Activated CD4-positive, alpha-beta T cell treated with anti-CD3 and anti-CD28 coated beads, Interleukin-2, amount 10 ng/mL, durations not matched to agents 24 days and 14 days (primary cell): ENCODE measurements at regions not wholly inside any gene's neighbourhood (a gene's known extent, or its start where the extent isn't known, plus 50 kb on each side); places are given as distances from the start of the nearest gene placed in this dataset.
"Not testable (repeated sequence)": the region's sequence is repeated elsewhere in the genome, so short reads cannot be mapped to it uniquely, and the experiment has no call there.

Experiments
- DNase-seq: peaks from one replicate; pipeline ENCODE4 v3.0.0; 2022
- H3K27ac Mint-ChIP-seq: one replicate; pipeline ENCODE4 v1.8.0; 2022; ENCODE audit warnings: mild to moderate bottlenecking, mixed read lengths
- H3K27me3 Mint-ChIP-seq: one replicate; pipeline ENCODE4 v1.8.0; 2022; ENCODE audit warnings: mixed read lengths
- H3K36me3 Mint-ChIP-seq: one replicate; pipeline ENCODE4 v1.8.0; 2022; ENCODE audit warnings: low read depth, mild to moderate bottlenecking, mixed read lengths
- H3K4me1 Mint-ChIP-seq: one replicate; pipeline ENCODE4 v1.8.0; 2021; ENCODE audit warnings: mixed read lengths
- H3K4me3 Mint-ChIP-seq: one replicate; pipeline ENCODE4 v1.8.0; 2022; ENCODE audit warnings: mild to moderate bottlenecking, moderate library complexity, mixed read lengths
- H3K9me3 Mint-ChIP-seq: one replicate; pipeline ENCODE4 v1.8.0; 2021; ENCODE audit warnings: mixed read lengths
- intact Hi-C: fragments of 100-400 bp; cut with micrococcal nuclease; formaldehyde crosslinking; loops from one replicate; pipeline ENCODE4 v1.15.1; 2023

- Mint-ChIP-seq H3K36me3 (no peaks in the 10 kb centered on the region), H3K27ac (no peak overlapping the region), H3K9me3 (peaks cover 10% of the 10 kb centered on the region), H3K4me3 (no peak overlapping the region), H3K27me3 (no peaks in the 10 kb centered on the region), H3K4me1 (no peaks in the 10 kb centered on the region)
- intact Hi-C loops, result no loop called here
- DNase-seq, result no peak
Observed at GRCh38 chr13:22980936-22981335, 199.8 kb upstream of the SGCG start.

GRCh38 chr13:22993148-22993547 is 187.6 kb upstream of the SGCG start:
- Mint-ChIP-seq H3K27me3 (no peaks in the 10 kb centered on the region), H3K4me3 (no peak overlapping the region), H3K4me1 (no peaks in the 10 kb centered on the region), H3K9me3 (no peaks in the 10 kb centered on the region), H3K27ac (no peak overlapping the region), H3K36me3 (no peaks in the 10 kb centered on the region)
- intact Hi-C loops, result no loop called here
- DNase-seq, result no peak

GRCh38 chr13:23003446-23003845 is 177.3 kb upstream of the SGCG start:
- DNase-seq, result no peak
- H3K4me3 Mint-ChIP-seq, result no peak overlapping the region
- H3K27me3 Mint-ChIP-seq, result no peaks in the 10 kb centered on the region
- H3K4me1 Mint-ChIP-seq, result no peaks in the 10 kb centered on the region
- H3K36me3 Mint-ChIP-seq, result no peaks in the 10 kb centered on the region
- peaks cover 8% of the 10 kb centered on the region for H3K9me3 Mint-ChIP-seq
- no peak overlapping the region for H3K27ac Mint-ChIP-seq
- intact Hi-C loops, result no loop called here

- Mint-ChIP-seq H3K4me3 (no peak overlapping the region), H3K27me3 (no peaks in the 10 kb centered on the region), H3K9me3 (peaks cover 4% of the 10 kb centered on the region), H3K36me3 (no peaks in the 10 kb centered on the region), H3K4me1 (no peaks in the 10 kb centered on the region), H3K27ac (no peak overlapping the region)
- intact Hi-C loops, result no loop called here
- no peak for DNase-seq
Observed at GRCh38 chr13:23007426-23007825, 173.4 kb upstream of the SGCG start.

- Mint-ChIP-seq H3K9me3 (no peaks in the 10 kb centered on the region), H3K4me3 (no peak overlapping the region), H3K4me1 (no peaks in the 10 kb centered on the region), H3K36me3 (no peaks in the 10 kb centered on the region), H3K27me3 (no peaks in the 10 kb centered on the region), H3K27ac (no peak overlapping the region)
- DNase-seq, result no peak
- intact Hi-C loops, result no loop called here
Observed at GRCh38 chr13:23018143-23018542, 162.6 kb upstream of the SGCG start.

GRCh38 chr13:23020246-23020843 is 160.4 kb upstream of the SGCG start:
- H3K4me1 Mint-ChIP-seq, result no peaks in the 10 kb centered on the region
- intact Hi-C loops, result no loop called here
- peak; percentile 76 for DNase-seq
- H3K27ac Mint-ChIP-seq, result no peak overlapping the region
- no peaks in the 10 kb centered on the region for H3K9me3 Mint-ChIP-seq
- H3K4me3 Mint-ChIP-seq, result no peak overlapping the region
- no peaks in the 10 kb centered on the region for H3K36me3 Mint-ChIP-seq
- H3K27me3 Mint-ChIP-seq, result no peaks in the 10 kb centered on the region

- no peaks in the 10 kb centered on the region for H3K9me3 Mint-ChIP-seq
- intact Hi-C loops, result no loop called here
- no peaks in the 10 kb centered on the region for H3K27me3 Mint-ChIP-seq
- H3K4me3 Mint-ChIP-seq, result no peak overlapping the region
- peaks cover 2% of the 10 kb centered on the region for H3K4me1 Mint-ChIP-seq
- no peak overlapping the region for H3K27ac Mint-ChIP-seq
- no peaks in the 10 kb centered on the region for H3K36me3 Mint-ChIP-seq
- DNase-seq, result no peak
Observed at GRCh38 chr13:23021906-23022305, 158.9 kb upstream of the SGCG start.

GRCh38 chr13:23022704-23023103 is 158.1 kb upstream of the SGCG start:
- Mint-ChIP-seq H3K27ac (no peak overlapping the region), H3K4me3 (no peak overlapping the region), H3K27me3 (no peaks in the 10 kb centered on the region), H3K4me1 (peaks cover 2% of the 10 kb centered on the region), H3K9me3 (no peaks in the 10 kb centered on the region), H3K36me3 (no peaks in the 10 kb centered on the region)
- no peak for DNase-seq
- intact Hi-C loops, result no loop called here

GRCh38 chr13:23025864-23026608 is 154.7 kb upstream of the SGCG start:
- DNase-seq, result no peak
- H3K27ac Mint-ChIP-seq, result no peak overlapping the region
- intact Hi-C loops, result no loop called here
- H3K9me3 Mint-ChIP-seq, result no peaks in the 10 kb centered on the region
- H3K4me3 Mint-ChIP-seq, result no peak overlapping the region
- no peaks in the 10 kb centered on the region for H3K27me3 Mint-ChIP-seq
- no peaks in the 10 kb centered on the region for H3K36me3 Mint-ChIP-seq
- H3K4me1 Mint-ChIP-seq, result peaks cover 2% of the 10 kb centered on the region

- H3K9me3 Mint-ChIP-seq, result no peaks in the 10 kb centered on the region
- intact Hi-C loops, result no loop called here
- no peak overlapping the region for H3K4me3 Mint-ChIP-seq
- no peaks in the 10 kb centered on the region for H3K27me3 Mint-ChIP-seq
- DNase-seq, result no peak
- H3K4me1 Mint-ChIP-seq, result no peaks in the 10 kb centered on the region
- no peak overlapping the region for H3K27ac Mint-ChIP-seq
- no peaks in the 10 kb centered on the region for H3K36me3 Mint-ChIP-seq
Observed at GRCh38 chr13:23039266-23039935, 141.4 kb upstream of the SGCG start.

- no peak overlapping the region for H3K4me3 Mint-ChIP-seq
- no peaks in the 10 kb centered on the region for H3K9me3 Mint-ChIP-seq
- no peaks in the 10 kb centered on the region for H3K27me3 Mint-ChIP-seq
- intact Hi-C loops, result no loop called here
- no peaks in the 10 kb centered on the region for H3K4me1 Mint-ChIP-seq
- H3K36me3 Mint-ChIP-seq, result no peaks in the 10 kb centered on the region
- no peak overlapping the region for H3K27ac Mint-ChIP-seq
- DNase-seq, result no peak
Observed at GRCh38 chr13:23042181-23042580, 138.6 kb upstream of the SGCG start.

GRCh38 chr13:23044906-23045305 is 135.9 kb upstream of the SGCG start:
- intact Hi-C loops, result no loop called here
- Mint-ChIP-seq H3K9me3 (no peaks in the 10 kb centered on the region), H3K27ac (no peak overlapping the region), H3K27me3 (no peaks in the 10 kb centered on the region), H3K36me3 (no peaks in the 10 kb centered on the region), H3K4me1 (no peaks in the 10 kb centered on the region), H3K4me3 (no peak overlapping the region)
- DNase-seq, result no peak

GRCh38 chr13:23050126-23050525 is 130.7 kb upstream of the SGCG start:
- Mint-ChIP-seq H3K36me3 (no peaks in the 10 kb centered on the region), H3K4me3 (no peak overlapping the region), H3K9me3 (no peaks in the 10 kb centered on the region), H3K27ac (no peak overlapping the region), H3K4me1 (no peaks in the 10 kb centered on the region), H3K27me3 (no peaks in the 10 kb centered on the region)
- intact Hi-C loops, result no loop called here
- DNase-seq, result no peak

GRCh38 chr13:23053711-23054110 is 127.1 kb upstream of the SGCG start:
- H3K4me1 Mint-ChIP-seq, H3K27ac Mint-ChIP-seq, intact Hi-C loops, H3K27me3 Mint-ChIP-seq, DNase-seq, H3K36me3 Mint-ChIP-seq, H3K4me3 Mint-ChIP-seq, H3K9me3 Mint-ChIP-seq: not testable (repeated sequence)
